Endothelial cell (in vitro differentiated cells): ENCODE measurements at regions not wholly inside any gene's neighbourhood (a gene's known extent, or its start where the extent isn't known, plus 50 kb on each side); places are given as distances from the start of the nearest gene placed in this dataset.

Experiments
- DNase-seq: peaks from one replicate; pipeline ENCODE4 v3.0.0; 2021; ENCODE audit warnings: low spot score
- H3K27ac Mint-ChIP-seq: one replicate; pipeline ENCODE4 v1.8.0; 2021; ENCODE audit warnings: mixed read lengths, inconsistent platforms; ENCODE audit not compliant: unreplicated experiment
- H3K27me3 Mint-ChIP-seq: one replicate; pipeline ENCODE4 v1.8.0; 2021; ENCODE audit warnings: mild to moderate bottlenecking, moderate library complexity, mixed read lengths, inconsistent platforms; ENCODE audit not compliant: unreplicated experiment
- H3K36me3 Mint-ChIP-seq: one replicate; pipeline ENCODE4 v1.8.0; 2021; ENCODE audit warnings: mild to moderate bottlenecking, low read depth, mixed read lengths, inconsistent platforms; ENCODE audit not compliant: unreplicated experiment
- H3K4me1 Mint-ChIP-seq: one replicate; pipeline ENCODE4 v1.8.0; 2021; ENCODE audit warnings: mild to moderate bottlenecking, mixed read lengths, inconsistent platforms; ENCODE audit not compliant: unreplicated experiment
- H3K4me3 Mint-ChIP-seq: one replicate; pipeline ENCODE4 v1.8.0; 2021; ENCODE audit warnings: mild to moderate bottlenecking, mixed read lengths, inconsistent platforms; ENCODE audit not compliant: unreplicated experiment
- H3K9me3 Mint-ChIP-seq: one replicate; pipeline ENCODE4 v1.8.0; 2021; ENCODE audit warnings: mixed read lengths, inconsistent platforms; ENCODE audit not compliant: unreplicated experiment
- TF ChIP-seq, protein P1 (sequence below): fragments of 200-600 bp; sonication (generic); IDR thresholded peaks from one replicate; pipeline ENCODE4 v1.5.0; 2021; ENCODE audit warnings: antibody characterized with exemption; ENCODE audit not compliant: unreplicated experiment

DNA sequence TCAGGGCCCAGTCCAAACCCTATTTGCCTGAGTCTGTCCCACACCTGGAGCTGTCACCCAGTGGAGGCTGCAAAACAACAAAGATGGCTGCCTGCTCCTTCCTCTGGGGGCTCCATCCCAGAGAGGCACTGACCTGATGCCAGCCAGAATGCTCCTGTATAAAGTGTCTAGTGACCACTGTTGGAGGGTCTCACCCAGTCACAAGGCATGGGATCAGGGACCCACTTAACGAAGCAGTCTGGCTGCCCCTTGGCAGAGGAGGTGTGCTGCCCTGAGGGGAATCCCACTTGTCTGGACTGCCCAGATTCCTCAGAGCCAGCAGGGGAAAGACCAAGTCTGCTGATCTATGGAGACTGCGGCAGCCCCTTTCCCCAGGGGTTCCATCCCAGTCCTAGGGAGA, 241.6 kb downstream of the CDH26 start:
- TF ChIP-seq, protein P1, sequence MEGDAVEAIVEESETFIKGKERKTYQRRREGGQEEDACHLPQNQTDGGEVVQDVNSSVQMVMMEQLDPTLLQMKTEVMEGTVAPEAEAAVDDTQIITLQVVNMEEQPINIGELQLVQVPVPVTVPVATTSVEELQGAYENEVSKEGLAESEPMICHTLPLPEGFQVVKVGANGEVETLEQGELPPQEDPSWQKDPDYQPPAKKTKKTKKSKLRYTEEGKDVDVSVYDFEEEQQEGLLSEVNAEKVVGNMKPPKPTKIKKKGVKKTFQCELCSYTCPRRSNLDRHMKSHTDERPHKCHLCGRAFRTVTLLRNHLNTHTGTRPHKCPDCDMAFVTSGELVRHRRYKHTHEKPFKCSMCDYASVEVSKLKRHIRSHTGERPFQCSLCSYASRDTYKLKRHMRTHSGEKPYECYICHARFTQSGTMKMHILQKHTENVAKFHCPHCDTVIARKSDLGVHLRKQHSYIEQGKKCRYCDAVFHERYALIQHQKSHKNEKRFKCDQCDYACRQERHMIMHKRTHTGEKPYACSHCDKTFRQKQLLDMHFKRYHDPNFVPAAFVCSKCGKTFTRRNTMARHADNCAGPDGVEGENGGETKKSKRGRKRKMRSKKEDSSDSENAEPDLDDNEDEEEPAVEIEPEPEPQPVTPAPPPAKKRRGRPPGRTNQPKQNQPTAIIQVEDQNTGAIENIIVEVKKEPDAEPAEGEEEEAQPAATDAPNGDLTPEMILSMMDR = no peak
- Mint-ChIP-seq H3K9me3 (no peaks in the 10 kb centered on the region), H3K27me3 (peaks cover 1% of the 10 kb centered on the region), H3K36me3 (no peaks in the 10 kb centered on the region), H3K4me1 (peaks cover 14% of the 10 kb centered on the region), H3K27ac (no peak overlapping the region), H3K4me3 (no peak overlapping the region)
- no peak for DNase-seq

DNA sequence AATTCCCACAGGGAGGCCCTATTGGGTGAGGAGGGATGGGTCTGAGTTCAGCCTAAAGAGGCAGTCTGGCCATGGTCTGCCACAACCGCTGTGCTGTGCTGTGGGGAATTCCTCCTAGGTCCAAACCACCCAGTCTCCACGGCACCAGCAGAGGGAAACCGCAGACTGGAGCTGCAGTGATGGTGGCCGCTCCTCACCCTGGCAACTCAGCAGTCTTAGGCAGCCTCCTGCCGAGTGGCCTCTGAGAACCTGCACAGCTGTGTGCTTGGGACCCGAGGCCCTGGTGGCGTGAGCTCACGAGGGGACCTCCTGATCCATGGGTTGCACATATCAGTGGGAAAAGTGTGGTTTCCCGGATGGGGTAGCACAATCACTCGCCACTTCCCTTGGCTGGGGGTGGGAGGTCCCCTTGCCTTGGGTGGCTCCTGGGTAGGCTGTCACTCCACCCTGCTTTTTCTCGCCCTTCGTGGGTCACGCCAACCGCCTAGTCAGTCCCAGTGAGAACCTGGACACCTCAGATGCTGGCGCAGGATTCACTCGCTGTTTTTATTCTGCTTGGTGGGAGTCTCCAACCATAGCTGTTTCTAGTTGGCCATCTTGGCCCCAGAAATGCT, 242.2 kb downstream of the CDH26 start:
- Mint-ChIP-seq H3K9me3 (no peaks in the 10 kb centered on the region), H3K27ac (no peak overlapping the region), H3K4me1 (peaks cover 14% of the 10 kb centered on the region), H3K4me3 (no peak overlapping the region), H3K36me3 (no peaks in the 10 kb centered on the region), H3K27me3 (no peaks in the 10 kb centered on the region)
- TF ChIP-seq, protein P1 = no peak
- DNase-seq = no peak

DNA sequence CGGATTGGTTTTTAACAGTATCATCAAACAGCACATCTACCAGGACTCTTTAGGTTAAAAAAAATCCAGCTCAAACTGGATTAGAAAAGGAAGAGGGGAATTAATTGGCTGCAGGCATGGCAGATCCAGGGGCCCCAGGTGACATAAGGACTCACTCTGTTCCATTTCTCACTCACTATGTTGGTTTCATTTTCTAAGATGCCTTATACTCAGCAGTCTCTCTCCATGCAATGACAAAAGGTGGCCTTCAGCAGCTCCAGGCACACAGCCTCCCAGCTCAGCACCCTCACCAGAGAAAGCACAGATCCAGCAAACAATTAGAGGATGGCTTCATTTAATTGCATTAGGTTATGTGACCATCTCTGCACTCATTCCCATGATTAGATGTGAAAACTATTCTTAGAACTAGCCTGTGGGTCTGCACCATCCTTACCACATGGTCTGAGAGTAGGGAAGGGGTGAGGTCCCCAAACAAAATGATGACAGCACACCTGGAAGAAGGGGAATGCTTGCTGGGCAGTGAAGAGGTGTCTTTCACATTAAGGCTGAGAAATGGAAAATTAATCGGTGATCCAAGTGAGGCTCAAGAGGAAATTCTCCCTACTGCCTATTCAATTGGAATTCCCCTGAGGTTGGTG, 243.1 kb downstream of the CDH26 start:
- Mint-ChIP-seq H3K27me3 (no peaks in the 10 kb centered on the region), H3K27ac (no peak overlapping the region), H3K9me3 (no peaks in the 10 kb centered on the region), H3K4me1 (peaks cover 16% of the 10 kb centered on the region), H3K4me3 (no peak overlapping the region), H3K36me3 (peaks cover 3% of the 10 kb centered on the region)
- DNase-seq = no peak
- TF ChIP-seq, protein P1 = no peak

DNA sequence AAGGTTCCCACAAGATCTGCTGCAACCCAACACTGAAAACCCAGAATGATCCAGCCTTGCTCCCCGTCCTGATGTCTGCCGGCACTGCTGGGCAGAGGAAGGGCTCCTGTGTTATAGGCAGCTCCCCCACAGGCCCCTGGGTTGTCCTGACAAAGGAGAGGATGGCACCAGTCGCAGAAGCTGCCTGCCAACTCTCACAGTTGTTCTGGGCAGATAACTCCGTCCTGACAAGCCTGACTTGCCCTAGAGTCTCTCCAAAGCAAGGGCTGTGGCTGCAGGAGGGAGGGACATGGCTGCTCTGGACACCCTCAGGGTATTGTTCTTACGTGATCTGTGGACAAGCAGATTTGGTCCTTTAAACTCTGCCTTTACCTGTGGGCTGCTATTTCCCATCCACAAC, 243.8 kb downstream of the CDH26 start:
- DNase-seq = no peak
- TF ChIP-seq, protein P1 = no peak
- H3K27me3 Mint-ChIP-seq = no peaks in the 10 kb centered on the region
- H3K9me3 Mint-ChIP-seq = no peaks in the 10 kb centered on the region
- no peak overlapping the region for H3K4me3 Mint-ChIP-seq
- peaks cover 4% of the 10 kb centered on the region for H3K36me3 Mint-ChIP-seq
- H3K4me1 Mint-ChIP-seq = peaks cover 15% of the 10 kb centered on the region
- H3K27ac Mint-ChIP-seq = no peak overlapping the region

DNA sequence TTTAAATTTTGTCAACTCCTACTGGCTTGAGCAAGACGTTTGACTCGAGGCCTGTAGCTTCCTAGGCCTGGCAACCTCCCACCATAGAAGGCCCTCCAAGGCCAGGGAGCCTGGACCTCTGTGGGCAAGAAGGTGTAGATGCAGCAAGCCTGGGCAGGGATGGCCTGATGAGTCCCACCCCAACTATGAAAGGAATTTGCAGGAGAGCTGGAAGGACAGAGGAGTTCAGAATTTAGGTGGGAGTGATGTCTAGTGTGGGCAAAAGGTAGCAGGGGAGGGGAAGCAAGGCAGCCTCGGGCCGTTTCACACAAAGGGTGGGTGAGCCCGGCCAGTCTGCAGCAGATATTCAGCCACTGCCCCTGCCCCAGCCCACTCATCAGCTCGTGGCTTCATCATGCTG, 245.2 kb downstream of the CDH26 start:
- Mint-ChIP-seq H3K4me3 (no peak overlapping the region), H3K27ac (no peak overlapping the region), H3K9me3 (no peaks in the 10 kb centered on the region)

More for the DNA sequence above, 245.2 kb downstream of the CDH26 start:
- DNase-seq = no peak
- no peaks in the 10 kb centered on the region for H3K27me3 Mint-ChIP-seq
- TF ChIP-seq, protein P1 = no peak
- peaks cover 4% of the 10 kb centered on the region for H3K36me3 Mint-ChIP-seq
- H3K4me1 Mint-ChIP-seq = peaks cover 6% of the 10 kb centered on the region
